Right hindlimb (tissue), 1 donor: ENCODE measurements at regions not wholly inside any gene's neighbourhood (a gene's known extent, or its start where the extent isn't known, plus 50 kb on each side); places are given as distances from the start of the nearest gene placed in this dataset.
A peak's percentile ranks its signal among the peaks of the same experiment; 100 is the strongest.

Experiments
- DNase-seq: peaks from one replicate; pipeline ENCODE4 v3.0.0-alpha.2; 2018

DNA sequence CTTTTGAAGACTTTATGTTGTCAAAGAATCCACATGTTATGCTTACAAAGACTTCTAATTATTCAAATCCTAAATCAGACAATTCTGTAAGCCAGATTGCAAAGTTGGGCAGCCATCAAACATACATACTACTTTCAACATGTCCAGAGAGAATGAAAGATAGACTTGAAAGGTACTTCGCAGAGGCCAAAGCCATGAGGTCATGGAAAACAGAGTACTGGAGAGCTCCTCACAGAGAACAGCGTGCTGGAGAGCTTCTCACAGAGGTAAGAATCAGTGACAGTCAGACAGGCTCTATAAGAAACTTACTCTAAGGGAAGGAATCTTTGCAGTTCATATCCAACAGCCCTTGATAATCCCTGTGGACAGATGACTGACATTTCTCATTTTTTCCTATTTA lies 400.2 kb downstream of the GJA1 start:
- DNase-seq, result no peak

- no peak for DNase-seq
Measured at GRCh38 chr6:121837545-121838229, 402.2 kb downstream of the GJA1 start.

- peak; percentile 50 for DNase-seq
Measured at GRCh38 chr6:121838842-121839241, 403.4 kb downstream of the GJA1 start.

DNA sequence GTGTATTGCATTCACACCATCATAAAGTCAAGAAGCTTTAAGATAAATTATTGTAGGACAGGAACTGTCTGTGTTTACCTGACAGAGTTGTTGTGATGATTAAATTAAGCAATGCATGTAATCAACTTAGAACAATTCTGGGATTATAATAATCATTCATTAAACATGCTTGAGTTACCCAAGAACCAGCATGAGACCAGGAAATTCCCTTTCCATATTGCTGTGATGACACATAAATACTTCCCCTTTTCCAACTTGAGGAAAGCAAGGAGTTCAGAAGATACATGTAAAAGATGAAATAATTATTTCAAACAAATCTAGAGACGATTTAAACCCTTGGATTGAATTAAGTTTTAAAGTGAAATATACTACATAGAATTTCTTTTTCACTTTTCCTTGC lies 404.4 kb downstream of the GJA1 start:
- DNase-seq, result no peak

GRCh38 chr6:121844898-121845297 lies 409.5 kb downstream of the GJA1 start:
- DNase-seq, result no peak

GRCh38 chr6:121847806-121848522 lies 412.5 kb downstream of the GJA1 start:
- no peak for DNase-seq

DNA sequence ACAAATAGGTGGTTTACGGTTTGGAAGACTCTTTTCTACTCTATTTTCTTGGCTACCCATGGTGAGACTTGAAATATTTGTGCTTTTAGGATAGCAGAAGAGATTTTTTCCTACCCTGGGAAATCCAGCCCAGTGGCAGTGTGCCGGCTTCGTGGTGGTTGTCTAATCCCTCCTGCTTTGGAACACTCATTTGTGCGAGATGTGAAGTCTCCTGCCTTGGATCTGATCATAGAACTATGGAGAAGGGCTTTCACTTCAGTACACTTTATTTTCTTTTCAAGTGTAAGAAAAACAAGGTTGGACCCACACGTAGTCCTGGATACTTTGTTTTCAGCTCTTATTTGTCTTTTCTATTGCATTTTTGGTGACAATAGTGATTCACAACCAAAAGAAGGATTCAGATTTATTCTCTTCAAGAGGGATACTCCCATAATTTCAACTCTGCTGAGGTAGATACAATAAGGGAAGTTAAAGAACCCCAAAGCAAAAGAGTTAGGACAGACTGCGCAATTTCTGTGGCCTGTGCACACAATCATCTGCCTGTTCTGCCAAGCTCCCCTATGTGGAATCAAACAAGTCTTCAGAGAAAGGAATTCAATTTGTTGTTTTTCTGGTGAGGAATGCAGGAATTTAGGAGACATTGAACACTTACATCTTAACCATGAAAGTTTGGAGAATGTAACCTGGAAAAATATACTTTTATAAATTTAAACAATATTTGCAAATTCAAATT lies 413.2 kb downstream of the GJA1 start:
- no peak for DNase-seq

- DNase-seq, result peak; percentile 42
Measured at GRCh38 chr6:121849477-121849876, 414.0 kb downstream of the GJA1 start.

DNA sequence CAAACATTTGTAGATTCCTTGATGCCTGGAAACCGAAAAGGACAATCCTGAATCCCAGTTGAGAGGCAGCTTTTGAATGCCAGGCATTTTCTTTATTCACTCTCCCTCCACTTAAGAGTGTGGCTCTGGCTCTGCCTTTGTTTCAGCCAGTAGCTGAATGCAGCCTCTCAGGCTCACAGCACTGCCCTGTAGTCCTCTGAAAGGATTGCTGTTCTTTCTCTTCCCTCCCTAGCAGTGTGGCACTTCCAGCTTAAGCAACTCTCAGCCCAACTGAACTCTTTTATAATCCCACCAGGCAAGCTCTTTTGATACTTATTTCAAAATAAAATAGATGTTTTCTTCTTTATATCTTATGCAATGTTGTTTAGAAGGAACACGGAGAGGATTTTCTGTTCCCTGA lies 415.6 kb downstream of the GJA1 start:
- DNase-seq, result no peak

- no peak for DNase-seq
Measured at GRCh38 chr6:121853686-121854085, 418.2 kb downstream of the GJA1 start.

DNA sequence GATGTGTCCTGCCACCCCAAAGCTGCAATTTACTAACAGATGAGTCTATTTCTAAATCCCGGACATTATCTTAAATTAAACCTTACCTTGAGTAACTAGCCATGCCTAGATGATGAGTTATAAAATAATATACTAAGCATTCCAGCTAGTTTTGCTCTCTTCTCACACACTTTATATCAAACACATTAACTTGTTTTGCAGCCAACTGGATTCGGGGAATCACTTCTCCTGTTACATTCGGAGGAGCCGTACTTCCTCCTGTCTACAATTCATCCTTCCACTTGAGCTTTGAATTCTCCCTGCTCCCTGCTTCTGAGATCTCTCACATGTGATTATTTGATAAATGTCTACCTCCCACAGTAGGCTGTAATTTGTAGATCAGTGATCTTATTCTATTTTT lies 420.1 kb downstream of the GJA1 start:
- DNase-seq, result no peak

- no peak for DNase-seq
Measured at GRCh38 chr6:121856296-121856695, 420.9 kb downstream of the GJA1 start.

DNA sequence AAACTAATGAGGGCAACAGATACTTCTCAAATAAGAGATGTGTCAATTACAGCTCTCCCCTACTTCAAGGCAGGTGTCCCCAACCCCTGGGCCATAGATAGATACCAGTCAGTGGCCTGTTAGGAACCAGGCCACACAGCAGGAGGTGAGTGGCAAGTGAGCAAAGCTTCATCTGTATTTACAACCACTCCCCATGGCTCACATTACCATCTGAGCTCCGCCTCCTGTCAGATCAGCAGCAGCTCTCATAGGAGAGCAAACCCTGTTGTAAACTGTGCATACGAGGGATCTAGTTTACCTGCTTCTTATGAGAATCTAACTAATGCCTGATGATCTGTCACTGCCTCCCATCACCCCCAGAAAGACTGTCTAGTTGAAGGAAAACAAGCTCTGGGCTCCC lies 422.1 kb downstream of the GJA1 start:
- DNase-seq, result no peak

DNA sequence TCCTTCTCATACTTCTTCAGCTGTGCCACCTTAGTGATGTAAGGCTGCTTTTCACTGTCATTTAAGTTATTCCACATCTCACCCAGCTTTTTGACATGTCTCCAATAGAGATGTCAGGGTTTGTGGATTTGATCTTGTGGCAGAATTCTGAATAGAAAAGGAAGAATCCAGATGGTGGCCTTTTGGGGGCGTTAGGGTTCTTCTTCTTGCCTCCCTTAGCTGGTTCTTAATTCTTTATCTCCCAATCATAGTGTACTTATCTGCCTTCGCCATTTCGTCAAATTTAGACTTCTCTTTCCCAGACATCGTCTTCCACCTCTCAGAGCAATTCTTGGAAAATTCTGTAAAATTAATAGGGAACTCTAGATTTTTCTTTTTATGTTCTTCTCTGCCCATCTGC lies 422.9 kb downstream of the GJA1 start:
- no peak for DNase-seq

- DNase-seq, result peak; percentile 36
Measured at GRCh38 chr6:121858986-121859385, 423.5 kb downstream of the GJA1 start.

- DNase-seq, result no peak
Measured at GRCh38 chr6:121865811-121866210, 430.4 kb downstream of the GJA1 start.

GRCh38 chr6:121867095-121867494 lies 431.6 kb downstream of the GJA1 start:
- no peak for DNase-seq

DNA sequence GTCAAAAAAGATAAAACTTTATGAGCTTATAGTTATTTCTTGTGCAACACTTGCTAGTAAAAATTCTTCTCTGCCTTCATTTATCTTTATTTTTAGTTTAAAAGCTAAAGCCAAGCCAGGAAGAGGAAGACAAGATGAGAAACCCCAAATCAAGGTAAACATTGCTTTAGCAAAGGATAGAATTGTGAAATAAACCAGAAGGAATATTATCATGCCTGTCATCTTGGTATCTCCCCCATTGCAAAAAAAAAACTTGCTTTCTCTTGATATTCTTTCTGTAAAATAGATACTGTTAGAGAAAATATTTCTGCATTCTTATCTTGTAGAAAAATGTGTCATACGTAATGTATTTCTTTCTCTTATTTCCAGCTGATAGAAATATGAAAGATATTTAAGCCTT lies 432.8 kb downstream of the GJA1 start:
- DNase-seq, result no peak

GRCh38 chr6:121873595-121873994 lies 438.1 kb downstream of the GJA1 start:
- no peak for DNase-seq

DNA sequence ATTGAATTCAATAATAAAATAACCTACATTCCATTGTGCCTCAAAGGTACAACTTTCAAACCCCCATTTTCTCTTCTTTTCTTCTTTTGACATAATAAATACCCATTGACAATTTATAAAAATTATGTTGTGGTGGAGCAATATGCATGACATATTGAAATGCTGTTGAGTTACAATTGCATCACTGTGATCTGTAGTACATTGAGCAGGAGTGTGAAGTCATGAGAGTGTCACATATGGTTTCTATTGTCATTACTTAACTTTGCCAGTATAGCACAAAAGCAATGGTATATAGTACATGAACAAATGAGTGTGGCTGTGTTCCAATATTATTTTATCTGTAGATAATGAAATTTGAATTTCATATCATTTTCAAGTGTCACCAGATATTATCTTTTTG lies 441.3 kb downstream of the GJA1 start:
- no peak for DNase-seq

DNA sequence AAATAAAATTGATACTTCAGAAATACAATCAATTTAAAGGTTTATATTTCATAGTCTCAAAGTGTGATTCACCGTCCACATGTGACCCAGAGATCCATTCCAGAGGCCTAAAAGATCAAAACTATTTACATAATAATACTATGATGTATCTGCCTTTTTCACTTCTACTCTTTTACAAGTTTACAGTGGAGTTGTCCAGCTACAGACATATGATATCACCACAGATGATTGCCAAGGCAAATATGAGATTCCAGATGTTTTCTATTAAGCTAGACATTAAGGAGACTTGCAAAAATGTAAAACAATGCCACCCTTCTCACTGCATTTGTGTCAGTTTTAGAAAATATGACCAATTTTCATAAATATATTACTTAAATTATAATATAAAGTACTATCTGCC lies 443.7 kb downstream of the GJA1 start:
- no peak for DNase-seq

- DNase-seq, result no peak
Measured at GRCh38 chr6:121880831-121881230, 445.4 kb downstream of the GJA1 start.

- DNase-seq, result no peak
Measured at GRCh38 chr6:121881974-121882667, 446.7 kb downstream of the GJA1 start.
